Suprapubic skin (tissue), 4 donors: ENCODE measurements at regions not wholly inside any gene's neighbourhood (a gene's known extent, or its start where the extent isn't known, plus 50 kb on each side); places are given as distances from the start of the nearest gene placed in this dataset.
A peak's percentile ranks its signal among the peaks of the same experiment; 100 is the strongest.

Source experiments
- DNase-seq, 2 donors: peaks; one replicate each; pipeline ENCODE4 v3.0.0-alpha.2; 2019; ENCODE audit warnings: low spot score in 2 of 2
- H3K27ac ChIP-seq: fragments of 200-600 bp; sonication (generic); one replicate; pipeline ENCODE4 v1.5.1; 2019
- H3K27me3 ChIP-seq: fragments of 200-600 bp; sonication (generic); one replicate; pipeline ENCODE4 v1.5.1; 2019
- H3K36me3 ChIP-seq: fragments of 200-600 bp; sonication (generic); one replicate; pipeline ENCODE4 v1.5.1; 2019
- H3K4me1 ChIP-seq: fragments of 200-600 bp; sonication (generic); one replicate; pipeline ENCODE4 v1.5.1; 2019
- H3K4me3 ChIP-seq: fragments of 200-600 bp; sonication (generic); one replicate; pipeline ENCODE4 v1.5.1; 2019; ENCODE audit warnings: mild to moderate bottlenecking
- H3K9me3 ChIP-seq: fragments of 200-600 bp; sonication (generic); one replicate; pipeline ENCODE4 v1.5.1; 2019
- EP300 ChIP-seq: sonication (generic); formaldehyde crosslinking; IDR thresholded peaks from one replicate; pipeline ENCODE4 v1.6.1; 2017; ENCODE audit warnings: antibody characterized with exemption
- POLR2A ChIP-seq, 2 donors: fragments of 450-650 bp; IDR thresholded peaks; one replicate each; pipeline ENCODE4 v1.6.1; 2017; ENCODE audit warnings: antibody characterized with exemption in 2 of 2, mild to moderate bottlenecking in 2 of 2, moderate library complexity in 2 of 2
- POLR2AphosphoS5 ChIP-seq, 3 donors: sonication (generic); formaldehyde crosslinking; IDR thresholded peaks; one replicate each; pipeline ENCODE4 v1.6.1; 2017; ENCODE audit warnings: antibody characterized with exemption in 3 of 3
- WGBS: methylation state at CpG from one replicate; pipeline ENCODE4 v1.1.5; 2018; 5-methylcytosine and 5-hydroxymethylcytosine counted together
- TF ChIP-seq, protein P1 (sequence below), 2 donors: fragments of 200-600 bp in 1 of 2; fragments of 450-650 bp in 1 of 2; sonication (generic) in 1 of 2; IDR thresholded peaks; one replicate each; pipeline ENCODE4 v1.5.1; 2016 to 2019; ENCODE audit warnings: antibody characterized with exemption in 2 of 2, mild to moderate bottlenecking in 1 of 2, moderate library complexity in 1 of 2

DNA sequence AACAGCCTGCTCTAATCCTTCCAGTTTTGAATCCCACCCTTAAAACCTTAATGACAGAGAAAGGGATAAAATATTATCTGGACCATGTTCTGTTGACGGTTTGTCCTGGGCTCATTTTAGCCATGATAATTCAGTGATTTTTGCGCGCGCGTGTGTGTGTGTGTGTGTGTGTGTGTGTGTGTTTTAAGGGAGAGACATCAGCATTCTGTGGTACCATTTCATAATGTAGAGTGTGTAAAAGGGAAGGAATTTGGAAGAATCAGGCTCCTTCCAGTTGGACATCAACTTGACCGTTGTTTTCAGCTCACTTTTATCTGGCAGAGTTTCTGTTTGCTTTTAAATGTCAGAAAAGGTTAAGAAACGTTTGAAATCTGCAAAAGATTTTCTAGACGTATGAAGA lies 535.5 kb downstream of the TNS1 start:
- TF ChIP-seq POLR2AphosphoS5 (IDR thresholded peaks at IDR 0.05) (no peak), EP300 (no peak)
- Histone ChIP-seq H3K4me1 (no peaks in the 10 kb centered on the region), H3K4me3 (no peak overlapping the region), H3K9me3 (no peaks in the 10 kb centered on the region), H3K27me3 (no peaks in the 10 kb centered on the region), H3K27ac (peak overlapping the region; percentile 63), H3K36me3 (no peaks in the 10 kb centered on the region)
- DNase-seq, result no peak
- WGBS, result 52% methylated on average over 8 of the region's 8 CpGs

DNA sequence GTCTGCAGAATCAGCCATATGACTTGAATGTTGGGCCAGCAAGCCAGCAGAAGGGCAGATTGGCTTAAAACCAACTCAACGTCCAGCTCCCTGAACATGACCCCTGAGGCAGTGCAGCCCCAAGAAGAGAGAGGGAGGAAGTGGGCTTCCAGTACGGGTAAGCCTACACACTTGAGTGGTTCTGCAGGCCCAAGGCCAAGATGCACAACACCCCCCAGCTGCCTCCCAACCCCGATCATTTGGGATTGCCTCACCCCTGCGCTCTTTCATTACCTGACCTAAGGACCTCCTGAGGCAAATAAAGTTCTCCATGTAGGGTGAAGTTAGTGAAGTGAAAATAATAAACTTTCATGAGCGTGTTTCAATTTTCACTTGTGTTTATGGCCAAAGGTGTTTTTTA lies 536.0 kb downstream of the TNS1 start:
- peak overlapping the region; percentile 63 for H3K27ac ChIP-seq
- no peaks in the 10 kb centered on the region for H3K9me3 ChIP-seq
- 67% methylated on average over 5 of the region's 5 CpGs for WGBS
- no peaks in the 10 kb centered on the region for H3K4me1 ChIP-seq
- no peak for DNase-seq
- H3K4me3 ChIP-seq, result no peak overlapping the region
- TF ChIP-seq, protein P1, sequence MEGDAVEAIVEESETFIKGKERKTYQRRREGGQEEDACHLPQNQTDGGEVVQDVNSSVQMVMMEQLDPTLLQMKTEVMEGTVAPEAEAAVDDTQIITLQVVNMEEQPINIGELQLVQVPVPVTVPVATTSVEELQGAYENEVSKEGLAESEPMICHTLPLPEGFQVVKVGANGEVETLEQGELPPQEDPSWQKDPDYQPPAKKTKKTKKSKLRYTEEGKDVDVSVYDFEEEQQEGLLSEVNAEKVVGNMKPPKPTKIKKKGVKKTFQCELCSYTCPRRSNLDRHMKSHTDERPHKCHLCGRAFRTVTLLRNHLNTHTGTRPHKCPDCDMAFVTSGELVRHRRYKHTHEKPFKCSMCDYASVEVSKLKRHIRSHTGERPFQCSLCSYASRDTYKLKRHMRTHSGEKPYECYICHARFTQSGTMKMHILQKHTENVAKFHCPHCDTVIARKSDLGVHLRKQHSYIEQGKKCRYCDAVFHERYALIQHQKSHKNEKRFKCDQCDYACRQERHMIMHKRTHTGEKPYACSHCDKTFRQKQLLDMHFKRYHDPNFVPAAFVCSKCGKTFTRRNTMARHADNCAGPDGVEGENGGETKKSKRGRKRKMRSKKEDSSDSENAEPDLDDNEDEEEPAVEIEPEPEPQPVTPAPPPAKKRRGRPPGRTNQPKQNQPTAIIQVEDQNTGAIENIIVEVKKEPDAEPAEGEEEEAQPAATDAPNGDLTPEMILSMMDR (IDR thresholded peaks at IDR 0.05), result no peak
- no peaks in the 10 kb centered on the region for H3K27me3 ChIP-seq
- H3K36me3 ChIP-seq, result no peaks in the 10 kb centered on the region

DNA sequence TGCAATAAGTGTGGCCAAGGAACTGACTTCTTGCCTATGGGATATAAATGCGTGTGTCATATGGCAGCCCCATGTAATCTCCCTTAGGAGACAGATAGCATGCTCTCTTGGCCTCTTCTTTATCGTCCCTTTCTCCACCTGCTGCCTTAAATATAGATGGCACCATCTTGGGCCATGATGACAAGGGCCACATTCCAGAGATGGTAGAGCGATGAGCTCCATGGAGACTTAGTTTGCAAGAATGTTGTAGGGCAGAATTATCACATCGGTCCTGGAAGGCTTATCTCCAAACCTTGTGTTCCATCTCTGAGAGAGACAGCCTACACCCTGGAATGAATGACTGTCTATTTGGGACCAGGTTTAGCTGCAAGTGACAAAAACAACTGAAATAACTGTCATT lies 536.7 kb downstream of the TNS1 start:
- no peak overlapping the region for H3K4me3 ChIP-seq
- TF ChIP-seq POLR2AphosphoS5 (IDR thresholded peaks at IDR 0.05) (no peak), EP300 (no peak), POLR2A (IDR thresholded peaks at IDR 0.05) (no peak)
- TF ChIP-seq, protein P1 (IDR thresholded peaks at IDR 0.05), result no peak
- H3K36me3 ChIP-seq, result no peaks in the 10 kb centered on the region
- no peak for DNase-seq
- no peaks in the 10 kb centered on the region for H3K4me1 ChIP-seq
- no peaks in the 10 kb centered on the region for H3K9me3 ChIP-seq
- no peaks in the 10 kb centered on the region for H3K27me3 ChIP-seq
- WGBS, result 93% methylated on average over 4 of the region's 4 CpGs
- no peak overlapping the region for H3K27ac ChIP-seq

DNA sequence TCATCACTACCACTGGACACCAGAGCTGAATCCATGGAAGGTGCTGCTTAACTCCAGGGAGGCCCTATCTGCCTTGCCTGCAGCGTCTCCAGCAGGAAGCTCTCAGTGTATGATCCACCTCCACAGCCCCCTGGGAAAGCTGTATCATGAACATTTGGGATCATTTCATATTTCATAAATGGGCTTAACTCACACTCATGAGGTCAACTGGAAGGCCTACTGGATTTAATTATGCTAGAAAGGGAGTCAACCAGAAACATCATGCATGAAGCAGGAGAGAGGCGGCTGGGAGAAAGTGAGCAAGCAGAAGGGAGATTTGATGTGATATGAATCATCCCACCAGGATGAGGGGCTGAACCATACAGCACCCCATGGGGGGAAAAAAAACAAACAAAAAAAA lies 537.7 kb downstream of the TNS1 start:
- Histone ChIP-seq H3K36me3 (no peaks in the 10 kb centered on the region), H3K27ac (no peak overlapping the region), H3K4me1 (no peaks in the 10 kb centered on the region), H3K4me3 (no peak overlapping the region), H3K27me3 (no peaks in the 10 kb centered on the region), H3K9me3 (no peaks in the 10 kb centered on the region)
- TF ChIP-seq POLR2A (IDR thresholded peaks at IDR 0.05) (no peak), EP300 (no peak), POLR2AphosphoS5 (IDR thresholded peaks at IDR 0.05) (no peak)
- TF ChIP-seq, protein P1 (IDR thresholded peaks at IDR 0.05), result no peak
- DNase-seq, result no peak
- WGBS, result 79% methylated on average over 2 of the region's 2 CpGs

DNA sequence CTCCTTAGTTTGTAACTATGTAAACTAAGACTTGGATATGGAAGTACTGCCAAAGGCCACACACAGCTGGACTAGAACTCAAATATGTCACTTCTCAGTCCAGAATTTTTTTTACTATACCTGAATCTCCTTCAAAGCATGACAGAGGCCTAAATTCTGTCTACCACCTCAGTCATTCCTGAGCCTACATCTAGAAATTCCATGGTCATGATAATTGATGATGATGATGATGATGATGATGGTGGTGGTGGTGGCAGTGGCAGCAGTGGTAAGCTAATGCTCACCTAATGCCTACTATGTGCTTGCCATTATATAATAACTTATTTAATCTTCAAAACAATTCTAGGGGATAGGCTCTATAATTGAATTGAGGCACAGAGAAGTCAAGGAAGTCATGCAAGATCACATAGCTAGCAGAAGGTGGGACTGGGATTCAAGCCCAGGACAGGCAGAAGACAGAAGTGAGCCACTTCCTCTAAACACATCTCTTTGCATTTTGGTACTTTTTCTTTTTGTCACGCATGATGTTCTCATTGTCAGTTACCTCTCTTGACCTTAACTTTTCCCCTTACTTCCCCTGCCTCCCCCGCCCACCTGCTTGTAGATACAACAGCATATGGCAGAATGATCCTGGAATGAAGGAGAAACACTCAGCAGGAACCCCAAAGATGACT lies 539.3 kb downstream of the TNS1 start:
- 94% methylated on average over 2 of the region's 2 CpGs for WGBS
- Histone ChIP-seq H3K4me3 (no peak overlapping the region), H3K4me1 (no peaks in the 10 kb centered on the region), H3K27me3 (no peaks in the 10 kb centered on the region), H3K27ac (no peak overlapping the region), H3K9me3 (no peaks in the 10 kb centered on the region), H3K36me3 (no peaks in the 10 kb centered on the region)
- TF ChIP-seq, protein P1 (IDR thresholded peaks at IDR 0.05), result no peak
- TF ChIP-seq EP300 (no peak), POLR2AphosphoS5 (IDR thresholded peaks at IDR 0.05) (no peak), POLR2A (IDR thresholded peaks at IDR 0.05) (no peak)
- DNase-seq, result no peak

DNA sequence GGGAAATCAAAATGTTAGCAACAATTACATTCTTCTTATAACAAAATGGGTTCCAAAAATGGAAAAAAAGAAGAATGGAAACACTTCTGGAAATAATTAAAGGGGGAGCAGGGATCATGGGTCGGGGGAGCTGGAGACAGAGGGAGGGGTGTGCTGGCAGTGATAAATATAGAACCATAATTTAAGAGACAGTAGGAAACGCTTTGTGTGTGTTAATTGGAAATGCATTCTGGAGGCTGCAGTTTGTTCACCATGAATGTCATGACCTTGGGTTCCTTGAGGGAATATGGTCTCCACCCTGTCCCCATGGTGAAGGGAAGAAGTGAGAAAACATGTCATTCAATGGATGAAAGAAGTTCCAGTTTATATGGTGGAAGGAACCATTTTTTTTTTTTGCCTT lies 540.7 kb downstream of the TNS1 start:
- no peaks in the 10 kb centered on the region for H3K36me3 ChIP-seq
- no peaks in the 10 kb centered on the region for H3K27me3 ChIP-seq
- 58% methylated on average over 2 of the region's 2 CpGs for WGBS
- H3K9me3 ChIP-seq, result no peaks in the 10 kb centered on the region
- no peak for DNase-seq
- no peak for TF ChIP-seq POLR2A (IDR thresholded peaks at IDR 0.05)
- TF ChIP-seq EP300, result no peak
- TF ChIP-seq POLR2AphosphoS5 (IDR thresholded peaks at IDR 0.05), result no peak
- TF ChIP-seq, protein P1 (IDR thresholded peaks at IDR 0.05), result no peak
- H3K4me1 ChIP-seq, result no peaks in the 10 kb centered on the region
- H3K4me3 ChIP-seq, result no peak overlapping the region
- no peak overlapping the region for H3K27ac ChIP-seq
